Muscle layer of duodenum (tissue), 2 donors: ENCODE measurements at regions not wholly inside any gene's neighbourhood (a gene's known extent, or its start where the extent isn't known, plus 50 kb on each side); places are given as distances from the start of the nearest gene placed in this dataset.

Experiments used
- H3K27ac ChIP-seq: one replicate; pipeline ENCODE4 v1.7.0; 2013; ENCODE audit warnings: mild to moderate bottlenecking, low read length
- H3K27me3 ChIP-seq: one replicate; pipeline ENCODE4 v1.7.0; 2013; ENCODE audit warnings: low read depth, mild to moderate bottlenecking, control low read depth, low read length
- H3K36me3 ChIP-seq, 2 donors: one replicate each; pipeline ENCODE4 v1.7.0; 2013; ENCODE audit warnings: low read length in 2 of 2, control low read depth in 1 of 2, mild to moderate bottlenecking in 1 of 2; ENCODE audit not compliant: insufficient read depth in 2 of 2, control insufficient read depth in 1 of 2
- H3K4me1 ChIP-seq, 2 donors: one replicate each; pipeline ENCODE4 v1.7.0; 2013; ENCODE audit warnings: low read length in 2 of 2, mild to moderate bottlenecking in 2 of 2, control low read depth in 1 of 2, moderate library complexity in 1 of 2; ENCODE audit not compliant: insufficient read depth in 2 of 2, control insufficient read depth in 1 of 2
- H3K4me3 ChIP-seq, 2 donors: one replicate each; pipeline ENCODE4 v1.7.0; 2013; ENCODE audit warnings: low read length in 2 of 2, low read depth in 1 of 2, mild to moderate bottlenecking in 1 of 2
- H3K9me3 ChIP-seq, 2 donors: one replicate each; pipeline ENCODE4 v1.7.0; 2013; ENCODE audit warnings: low read length in 2 of 2, control low read depth in 1 of 2, mild to moderate bottlenecking in 1 of 2; ENCODE audit not compliant: control insufficient read depth in 1 of 2
- donor health status: healthy.

- H3K27me3 ChIP-seq = no peaks in the 10 kb centered on the region
- H3K9me3 ChIP-seq = no peaks in the 10 kb centered on the region
- H3K27ac ChIP-seq = no peak overlapping the region
- H3K4me3 ChIP-seq = no peak overlapping the region
- H3K4me1 ChIP-seq = peaks cover 0 to 16% of the 10 kb centered on the region in 2 donors
- H3K36me3 ChIP-seq = no peaks in the 10 kb centered on the region
These were observed 123.9 kb downstream of the ZBTB18 start for GRCh38 chr1:244174922-244175521.

GRCh38 chr1:244176201-244176600 lies 125.1 kb downstream of the ZBTB18 start:
- H3K27ac ChIP-seq = no peak overlapping the region
- H3K36me3 ChIP-seq = no peaks in the 10 kb centered on the region
- H3K27me3 ChIP-seq = no peaks in the 10 kb centered on the region
- H3K4me3 ChIP-seq = no peak overlapping the region
- no peaks in the 10 kb centered on the region for H3K9me3 ChIP-seq
- H3K4me1 ChIP-seq = peaks cover 0 to 14% of the 10 kb centered on the region in 2 donors

- Histone ChIP-seq H3K4me3 (no peak overlapping the region), H3K9me3 (no peaks in the 10 kb centered on the region), H3K27ac (no peak overlapping the region)
These were observed 129.2 kb downstream of the ZBTB18 start for GRCh38 chr1:244180256-244180655.

GRCh38 chr1:244181867-244182266 lies 130.8 kb downstream of the ZBTB18 start:
- Histone ChIP-seq H3K4me3 (no peak overlapping the region), H3K4me1 (no peaks in the 10 kb centered on the region), H3K27ac (no peak overlapping the region), H3K27me3 (no peaks in the 10 kb centered on the region), H3K9me3 (no peaks in the 10 kb centered on the region), H3K36me3 (no peaks in the 10 kb centered on the region)

More at GRCh38 chr1:244180256-244180655, 129.2 kb downstream of the ZBTB18 start:
- Histone ChIP-seq H3K27me3 (no peaks in the 10 kb centered on the region), H3K36me3 (no peaks in the 10 kb centered on the region), H3K4me1 (no peaks in the 10 kb centered on the region)

GRCh38 chr1:244183037-244183436 lies 132.0 kb downstream of the ZBTB18 start:
- Histone ChIP-seq H3K27ac (no peak overlapping the region), H3K4me3 (no peak overlapping the region), H3K36me3 (no peaks in the 10 kb centered on the region), H3K9me3 (no peaks in the 10 kb centered on the region), H3K4me1 (no peaks in the 10 kb centered on the region), H3K27me3 (no peaks in the 10 kb centered on the region)

- Histone ChIP-seq H3K27me3 (no peaks in the 10 kb centered on the region), H3K27ac (no peak overlapping the region), H3K9me3 (peaks cover 0 to 8% of the 10 kb centered on the region in 2 donors), H3K4me1 (no peaks in the 10 kb centered on the region), H3K36me3 (no peaks in the 10 kb centered on the region), H3K4me3 (no peak overlapping the region)
These were observed 135.3 kb downstream of the ZBTB18 start for GRCh38 chr1:244186372-244186771.

GRCh38 chr1:244187310-244187709 lies 136.2 kb downstream of the ZBTB18 start:
- Histone ChIP-seq H3K27me3 (no peaks in the 10 kb centered on the region), H3K36me3 (no peaks in the 10 kb centered on the region), H3K4me3 (no peak overlapping the region)

GRCh38 chr1:244191581-244191980 lies 140.5 kb downstream of the ZBTB18 start:
- Histone ChIP-seq H3K9me3 (peaks cover 0 to 8% of the 10 kb centered on the region in 2 donors), H3K27ac (no peak overlapping the region), H3K4me3 (no peak overlapping the region), H3K4me1 (no peaks in the 10 kb centered on the region), H3K36me3 (no peaks in the 10 kb centered on the region), H3K27me3 (no peaks in the 10 kb centered on the region)

More at GRCh38 chr1:244187310-244187709, 136.2 kb downstream of the ZBTB18 start:
- Histone ChIP-seq H3K9me3 (peaks cover 0 to 8% of the 10 kb centered on the region in 2 donors), H3K27ac (no peak overlapping the region), H3K4me1 (no peaks in the 10 kb centered on the region)

- Histone ChIP-seq H3K4me1 (no peaks in the 10 kb centered on the region), H3K36me3 (no peaks in the 10 kb centered on the region), H3K9me3 (peaks cover 0 to 8% of the 10 kb centered on the region in 2 donors), H3K4me3 (no peak overlapping the region), H3K27me3 (no peaks in the 10 kb centered on the region), H3K27ac (no peak overlapping the region)
These were observed 141.2 kb downstream of the ZBTB18 start for GRCh38 chr1:244192325-244192724.

- no peak overlapping the region for H3K4me3 ChIP-seq
- H3K9me3 ChIP-seq = no peaks in the 10 kb centered on the region
- H3K27ac ChIP-seq = no peak overlapping the region
- no peaks in the 10 kb centered on the region for H3K4me1 ChIP-seq
- H3K36me3 ChIP-seq = no peaks in the 10 kb centered on the region
- H3K27me3 ChIP-seq = no peaks in the 10 kb centered on the region
These were observed 145.6 kb downstream of the ZBTB18 start for GRCh38 chr1:244196571-244197285.

GRCh38 chr1:244197851-244198375 lies 146.8 kb downstream of the ZBTB18 start:
- Histone ChIP-seq H3K4me3 (no peak overlapping the region), H3K27ac (no peak overlapping the region), H3K36me3 (no peaks in the 10 kb centered on the region), H3K9me3 (no peaks in the 10 kb centered on the region), H3K27me3 (no peaks in the 10 kb centered on the region), H3K4me1 (no peaks in the 10 kb centered on the region)
